IgD-negative memory B cell (primary cell): ENCODE measurements at regions not wholly inside any gene's neighbourhood (a gene's known extent, or its start where the extent isn't known, plus 50 kb on each side); places are given as distances from the start of the nearest gene placed in this dataset.

ENCODE experiments used
- H3K27ac Mint-ChIP-seq, 3 donors: one replicate each; pipeline ENCODE4 v1.8.0; 2020 to 2022; ENCODE audit warnings: mild to moderate bottlenecking in 3 of 3, mixed read lengths in 3 of 3, moderate library complexity in 1 of 3
- H3K27me3 Mint-ChIP-seq: one replicate; pipeline ENCODE4 v1.8.0; 2021; ENCODE audit warnings: mixed read lengths
- H3K36me3 Mint-ChIP-seq: one replicate; pipeline ENCODE4 v1.8.0; 2020; ENCODE audit warnings: mild to moderate bottlenecking, mixed read lengths
- H3K4me1 Mint-ChIP-seq, 3 donors: one replicate each; pipeline ENCODE4 v1.8.0; 2020 to 2022; ENCODE audit warnings: mixed read lengths in 3 of 3, mild to moderate bottlenecking in 1 of 3
- H3K4me3 Mint-ChIP-seq, 4 donors: one replicate each; pipeline ENCODE4 v1.8.0; 2020 to 2022; ENCODE audit warnings: mild to moderate bottlenecking in 4 of 4, mixed read lengths in 4 of 4, moderate library complexity in 3 of 4
- H3K9me3 Mint-ChIP-seq, 3 donors: one replicate each; pipeline ENCODE4 v1.8.0; 2020 to 2021; ENCODE audit warnings: mixed read lengths in 3 of 3, mild to moderate bottlenecking in 1 of 3

GRCh38 chr15:25051399-25052154, 96.8 kb downstream of the SNRPN start:
- H3K27me3 Mint-ChIP-seq, result no peaks in the 10 kb centered on the region
- peaks cover 29% of the 10 kb centered on the region for H3K36me3 Mint-ChIP-seq
- peaks cover 0 to 5% (median 0%) of the 10 kb centered on the region in 3 donors for H3K4me1 Mint-ChIP-seq
- H3K27ac Mint-ChIP-seq, result peak overlapping the region in 2 of 3 donors; percentile 31 to 71
- peak overlapping the region in 2 of 4 donors; percentile 33 to 45 for H3K4me3 Mint-ChIP-seq
- H3K9me3 Mint-ChIP-seq, result peaks cover 24 to 61% (median 57%) of the 10 kb centered on the region in 3 donors

- no peaks in the 10 kb centered on the region for H3K27me3 Mint-ChIP-seq
- H3K4me3 Mint-ChIP-seq, result peak overlapping the region in 2 of 4 donors; percentile 37 to 56
- no peak overlapping the region for H3K27ac Mint-ChIP-seq
- peaks cover 21 to 60% (median 59%) of the 10 kb centered on the region in 3 donors for H3K9me3 Mint-ChIP-seq
- peaks cover 0 to 5% (median 0%) of the 10 kb centered on the region in 3 donors for H3K4me1 Mint-ChIP-seq
- H3K36me3 Mint-ChIP-seq, result peaks cover 26% of the 10 kb centered on the region
Measured at GRCh38 chr15:25052191-25052999, 97.6 kb downstream of the SNRPN start.

- peaks cover 26 to 61% (median 59%) of the 10 kb centered on the region in 3 donors for H3K9me3 Mint-ChIP-seq
- H3K4me1 Mint-ChIP-seq, result peaks cover 0 to 10% (median 2%) of the 10 kb centered on the region in 3 donors
- H3K27ac Mint-ChIP-seq, result no peak overlapping the region
- H3K27me3 Mint-ChIP-seq, result no peaks in the 10 kb centered on the region
- H3K36me3 Mint-ChIP-seq, result peaks cover 32% of the 10 kb centered on the region
- peak overlapping the region in 2 of 4 donors; percentile 41 to 56 for H3K4me3 Mint-ChIP-seq
Measured at GRCh38 chr15:25053000-25053815, 98.4 kb downstream of the SNRPN start.

GRCh38 chr15:25054329-25054728, 99.5 kb downstream of the SNRPN start:
- H3K4me3 Mint-ChIP-seq, result peak overlapping the region in 1 of 4 donors; percentile 45
- H3K36me3 Mint-ChIP-seq, result peaks cover 36% of the 10 kb centered on the region
- peaks cover 30 to 60% (median 59%) of the 10 kb centered on the region in 3 donors for H3K9me3 Mint-ChIP-seq
- H3K27ac Mint-ChIP-seq, result no peak overlapping the region
- H3K27me3 Mint-ChIP-seq, result no peaks in the 10 kb centered on the region
- peaks cover 0 to 10% (median 2%) of the 10 kb centered on the region in 3 donors for H3K4me1 Mint-ChIP-seq

GRCh38 chr15:25054943-25055342, 100.2 kb downstream of the SNRPN start:
- Mint-ChIP-seq H3K9me3 (peaks cover 31 to 60% (median 55%) of the 10 kb centered on the region in 3 donors), H3K27ac (peak overlapping the region in 2 of 3 donors; percentile 4 to 19), H3K4me1 (peaks cover 0 to 10% (median 2%) of the 10 kb centered on the region in 3 donors), H3K27me3 (no peaks in the 10 kb centered on the region), H3K4me3 (no peak overlapping the region), H3K36me3 (peaks cover 36% of the 10 kb centered on the region)

- H3K9me3 Mint-ChIP-seq, result peaks cover 29 to 62% (median 54%) of the 10 kb centered on the region in 3 donors
- H3K4me3 Mint-ChIP-seq, result no peak overlapping the region
- H3K27me3 Mint-ChIP-seq, result no peaks in the 10 kb centered on the region
- peaks cover 33% of the 10 kb centered on the region for H3K36me3 Mint-ChIP-seq
- peaks cover 0 to 9% (median 2%) of the 10 kb centered on the region in 3 donors for H3K4me1 Mint-ChIP-seq
- H3K27ac Mint-ChIP-seq, result peak overlapping the region in 2 of 3 donors; percentile 19 to 53
Measured at GRCh38 chr15:25055356-25056068, 100.7 kb downstream of the SNRPN start.

- Mint-ChIP-seq H3K4me3 (peak overlapping the region in 1 of 4 donors; percentile 83), H3K27me3 (no peaks in the 10 kb centered on the region), H3K9me3 (peaks cover 28 to 62% (median 47%) of the 10 kb centered on the region in 3 donors), H3K4me1 (peaks cover 0 to 6% (median 2%) of the 10 kb centered on the region in 3 donors), H3K27ac (peak overlapping the region in 1 of 3 donors; percentile 74), H3K36me3 (peaks cover 27% of the 10 kb centered on the region)
Measured at GRCh38 chr15:25056484-25057425, 102.0 kb downstream of the SNRPN start.

- Mint-ChIP-seq H3K27me3 (no peaks in the 10 kb centered on the region), H3K36me3 (peaks cover 27% of the 10 kb centered on the region), H3K4me3 (no peak overlapping the region), H3K9me3 (peaks cover 28 to 68% (median 46%) of the 10 kb centered on the region in 3 donors), H3K27ac (peak overlapping the region in 1 of 3 donors; percentile 74), H3K4me1 (peaks cover 0 to 6% (median 2%) of the 10 kb centered on the region in 3 donors)
Measured at GRCh38 chr15:25057574-25057973, 102.8 kb downstream of the SNRPN start.

- Mint-ChIP-seq H3K27ac (peak overlapping the region in 1 of 3 donors; percentile 35), H3K9me3 (peaks cover 28 to 71% (median 50%) of the 10 kb centered on the region in 3 donors), H3K27me3 (no peaks in the 10 kb centered on the region), H3K36me3 (peaks cover 24% of the 10 kb centered on the region), H3K4me3 (peak overlapping the region in 2 of 4 donors; percentile 73 to 75), H3K4me1 (peaks cover 0 to 6% (median 2%) of the 10 kb centered on the region in 3 donors)
Measured at GRCh38 chr15:25058080-25058785, 103.4 kb downstream of the SNRPN start.

GRCh38 chr15:25059698-25060471, 105.1 kb downstream of the SNRPN start:
- Mint-ChIP-seq H3K4me3 (no peak overlapping the region), H3K4me1 (peaks cover 0 to 5% (median 2%) of the 10 kb centered on the region in 3 donors), H3K36me3 (peaks cover 29% of the 10 kb centered on the region), H3K27me3 (no peaks in the 10 kb centered on the region), H3K27ac (no peak overlapping the region), H3K9me3 (peaks cover 34 to 77% (median 49%) of the 10 kb centered on the region in 3 donors)

GRCh38 chr15:25060472-25060803, 105.7 kb downstream of the SNRPN start:
- no peaks in the 10 kb centered on the region for H3K27me3 Mint-ChIP-seq
- peaks cover 31 to 76% (median 46%) of the 10 kb centered on the region in 3 donors for H3K9me3 Mint-ChIP-seq
- peaks cover 0 to 5% (median 2%) of the 10 kb centered on the region in 3 donors for H3K4me1 Mint-ChIP-seq
- no peak overlapping the region for H3K4me3 Mint-ChIP-seq
- H3K36me3 Mint-ChIP-seq, result peaks cover 27% of the 10 kb centered on the region
- H3K27ac Mint-ChIP-seq, result no peak overlapping the region
